Peyer's patch (tissue), 4 donors: ENCODE measurements at regions not wholly inside any gene's neighbourhood (a gene's known extent, or its start where the extent isn't known, plus 50 kb on each side); places are given as distances from the start of the nearest gene placed in this dataset.

ENCODE experiments used
- CTCF ChIP-seq, 6 experiments: fragments of 450-650 bp in 4 of 6; fragments of 200-600 bp in 2 of 6; sonication (generic) in 1 of 6; IDR thresholded peaks; one replicate each; pipeline ENCODE4 v1.5.1; 2017 to 2019; ENCODE audit warnings: antibody characterized with exemption in 6 of 6, mild to moderate bottlenecking in 3 of 6, moderate library complexity in 1 of 6
- POLR2A ChIP-seq, 2 donors: fragments of 450-650 bp; IDR thresholded peaks; one replicate each; pipeline ENCODE4 v1.5.1; 2017; ENCODE audit warnings: antibody characterized with exemption in 2 of 2, mild to moderate bottlenecking in 2 of 2, moderate library complexity in 2 of 2

GRCh38 chr7:33674804-33675411 lies 230.4 kb upstream of the BMPER start:
- TF ChIP-seq POLR2A (IDR thresholded peaks at IDR 0.05) (no peak), CTCF (IDR thresholded peaks at IDR 0.05) (no peak)
